HCT116 (cell line): ENCODE measurements at regions not wholly inside any gene's neighbourhood (a gene's known extent, or its start where the extent isn't known, plus 50 kb on each side); places are given as distances from the start of the nearest gene placed in this dataset.

ENCODE experiments used
- ATAC-seq: fragments of 200-7000 bp; cut with Tn5 transposase; 2 replicates; pipeline ENCODE4 v1.9.1; 2020; ENCODE audit warnings: mild to moderate bottlenecking, moderate library complexity
- BruUV-seq: library from RNA; stranded (reverse); fragments of 400-500 nt; replicated peaks from 2 replicates; lab custom pipeline; 2021; lab: Mats Ljungman, UMichigan
- CTCF ChIA-PET: fragments of 300-600 bp; sonication (Branson Sonifier 250); formaldehyde crosslinking; loops from one replicate; lab custom pipeline; 2021; ENCODE audit warnings: antibody characterized with exemption; lab: Charles Lee
- POLR2A ChIA-PET: fragments of 300-600, 350-600 bp; sonication (Branson Sonifier 250); formaldehyde crosslinking; loops from one replicate; lab custom pipeline; 2021; ENCODE audit warnings: antibody characterized with exemption; lab: Charles Lee
- RAD21 ChIA-PET, 2 experiments: fragments of 300-600 bp; sonication (Branson Sonifier 250); formaldehyde crosslinking; loops; one replicate each; lab custom pipeline; 2023; ENCODE audit warnings: low total read pairs in 2 of 2; ENCODE audit not compliant: uncharacterized antibody in 2 of 2, unreplicated experiment in 2 of 2, low non-redundant PET in 1 of 2; lab: Charles Lee
- DNase-seq: peaks from one replicate; pipeline ENCODE4 v3.0.0-alpha.2; 2010; ENCODE audit warnings: low read depth, low spot score
- H2AFZ ChIP-seq: fragments of 200-600 bp; shearing (Covaris generic), sonication (generic); 2 replicates; pipeline ENCODE4 v1.6.1; 2017; ENCODE audit warnings: low read depth, mixed run types, mixed read lengths, antibody characterized with exemption, low read length; ENCODE audit not compliant: poor library complexity, severe bottlenecking
- H3K27ac ChIP-seq: 2 replicates; pipeline ENCODE4 v1.5.1; 2012; ENCODE audit warnings: low read depth, low read length
- H3K27me3 ChIP-seq: fragments of 200-600 bp; sonication (generic); 2 replicates; pipeline ENCODE4 v1.6.1; 2016; ENCODE audit warnings: mixed run types, low read length, mixed read lengths; ENCODE audit not compliant: insufficient read depth
- H3K36me3 ChIP-seq, 2 experiments: fragments of 200-500 bp in 1 of 2; fragments of 200-600 bp in 1 of 2; sonication (Bioruptor generic) in 1 of 2; sonication (generic) in 1 of 2; 2 replicates each; pipeline versions ENCODE4 v1.5.1 to v1.6.1; 2014 to 2016; ENCODE audit warnings: low read length in 2 of 2, inconsistent platforms in 1 of 2, mixed read lengths in 1 of 2, mixed run types in 1 of 2; ENCODE audit not compliant: insufficient read depth in 2 of 2, control insufficient read depth in 1 of 2
- H3K4me1 ChIP-seq, 2 experiments: fragments of 200-600 bp in 1 of 2; sonication (generic) in 1 of 2; 2 replicates each; pipeline versions ENCODE4 v1.5.1 to v1.6.1; 2012 to 2017; ENCODE audit warnings: low read length in 2 of 2, inconsistent platforms in 1 of 2, mild to moderate bottlenecking in 1 of 2, mixed read lengths in 1 of 2, mixed run types in 1 of 2, moderate library complexity in 1 of 2; ENCODE audit not compliant: insufficient read depth in 2 of 2, control insufficient read depth in 1 of 2
- H3K4me2 ChIP-seq: fragments of 200-600 bp; sonication (generic); 2 replicates; pipeline ENCODE4 v1.6.1; 2017; ENCODE audit warnings: mixed run types, low read length, mixed read lengths
- H3K4me3 ChIP-seq, 2 experiments: fragments of 200-600 bp in 1 of 2; sonication (generic) in 1 of 2; replicated peaks in 1 of 2; 2 replicates each; pipeline ENCODE4 v1.5.1; 2011 to 2016; ENCODE audit warnings: low read length in 2 of 2, control low read depth in 1 of 2, low read depth in 1 of 2, mild to moderate bottlenecking in 1 of 2, mixed read lengths in 1 of 2, mixed run types in 1 of 2
- H3K79me2 ChIP-seq: fragments of 200-600 bp; sonication (generic); 2 replicates; pipeline ENCODE4 v1.6.1; 2017; ENCODE audit warnings: mild to moderate bottlenecking, mixed run types, low read length, moderate library complexity, mixed read lengths; ENCODE audit not compliant: insufficient read depth
- H3K9ac ChIP-seq: fragments of 200-600 bp; sonication (generic); 2 replicates; pipeline ENCODE4 v1.6.1; 2016; ENCODE audit warnings: low read length, mixed read lengths
- H3K9me2 ChIP-seq: fragments of 200-600 bp; sonication (generic), shearing (Covaris generic); 2 replicates; pipeline ENCODE4 v1.6.1; 2017; ENCODE audit warnings: mixed run types, mild to moderate bottlenecking, moderate library complexity; ENCODE audit not compliant: insufficient read depth
- H3K9me3 ChIP-seq, 2 experiments: fragments of 200-500 bp in 1 of 2; fragments of 200-600 bp in 1 of 2; sonication (Bioruptor generic) in 1 of 2; sonication (generic) in 1 of 2; 2 replicates each; pipeline ENCODE4 v1.6.1; 2014 to 2017; ENCODE audit warnings: low read length in 2 of 2, mixed read lengths in 2 of 2, inconsistent platforms in 1 of 2, low read depth in 1 of 2, mild to moderate bottlenecking in 1 of 2, mixed run types in 1 of 2, moderate library complexity in 1 of 2; ENCODE audit not compliant: control insufficient read depth in 1 of 2, insufficient read depth in 1 of 2
- H4K20me1 ChIP-seq: fragments of 200-600 bp; sonication (generic), shearing (Covaris generic); 2 replicates; pipeline ENCODE4 v1.6.1; 2017; ENCODE audit warnings: mixed run types, mild to moderate bottlenecking, moderate library complexity; ENCODE audit not compliant: insufficient read depth
- CBX3 ChIP-seq: IDR thresholded peaks from 2 replicates; pipeline ENCODE4 v1.6.1; 2012; ENCODE audit warnings: low read depth
- CEBPB ChIP-seq: IDR thresholded peaks from 2 replicates; pipeline ENCODE4 v1.6.1; 2012; ENCODE audit warnings: low read depth
- ELF1 ChIP-seq: IDR thresholded peaks from 2 replicates; pipeline ENCODE4 v1.6.1; 2012; ENCODE audit warnings: low read depth, borderline replicate concordance
- POLR2A ChIP-seq: IDR thresholded peaks from 2 replicates; pipeline ENCODE4 v1.7.0; 2011; ENCODE audit warnings: borderline replicate concordance; ENCODE audit not compliant: insufficient read depth, insufficient read length; ENCODE audit errors: extremely low read depth
- SP1 ChIP-seq: IDR thresholded peaks from 2 replicates; pipeline ENCODE4 v1.6.1; 2012; ENCODE audit warnings: low read depth
- TCF7L2 ChIP-seq: IDR thresholded peaks from 2 replicates; pipeline ENCODE4 v1.7.0; 2011; ENCODE audit warnings: borderline replicate concordance, inconsistent platforms; ENCODE audit not compliant: insufficient read depth, insufficient read length; ENCODE audit errors: extremely low read depth
- intact Hi-C: fragments of 100-400 bp; cut with micrococcal nuclease; formaldehyde crosslinking; loops from 2 replicates; pipeline ENCODE4 v1.10.0; 2022
- TF ChIP-seq, protein P1 (sequence below): IDR thresholded peaks from 2 replicates; pipeline ENCODE4 v1.6.1; 2011; ENCODE audit warnings: mild to moderate bottlenecking, low read length, moderate library complexity; ENCODE audit not compliant: insufficient replicate concordance; ENCODE audit errors: extremely low read depth
- TF ChIP-seq, protein P2 (sequence below), 3 experiments: fragments of 200-600 bp in 1 of 3; sonication (generic) in 1 of 3; IDR thresholded peaks in 2 of 3; conservative IDR thresholded peaks in 1 of 3; 2 replicates each; pipeline ENCODE4 v1.5.1; 2012 to 2017; ENCODE audit warnings: low read depth in 2 of 3, low read length in 2 of 3, antibody characterized with exemption in 1 of 3, borderline replicate concordance in 1 of 3, control low read depth in 1 of 3, mild to moderate bottlenecking in 1 of 3, mixed read lengths in 1 of 3, mixed run types in 1 of 3, moderate library complexity in 1 of 3; ENCODE audit not compliant: insufficient read depth in 1 of 3

- no peak for DNase-seq
- Histone ChIP-seq H2AFZ (no peak overlapping the region), H3K9ac (no peak overlapping the region), H3K4me1 (no peaks in the 10 kb centered on the region)
- CTCF ChIA-PET: interaction anchor here (1.2 kb wide), 1 partner anchor 14 kb away, joined by 5 read pairs; no protein-coding TSS in a partner anchor
- TF ChIP-seq, protein P1, sequence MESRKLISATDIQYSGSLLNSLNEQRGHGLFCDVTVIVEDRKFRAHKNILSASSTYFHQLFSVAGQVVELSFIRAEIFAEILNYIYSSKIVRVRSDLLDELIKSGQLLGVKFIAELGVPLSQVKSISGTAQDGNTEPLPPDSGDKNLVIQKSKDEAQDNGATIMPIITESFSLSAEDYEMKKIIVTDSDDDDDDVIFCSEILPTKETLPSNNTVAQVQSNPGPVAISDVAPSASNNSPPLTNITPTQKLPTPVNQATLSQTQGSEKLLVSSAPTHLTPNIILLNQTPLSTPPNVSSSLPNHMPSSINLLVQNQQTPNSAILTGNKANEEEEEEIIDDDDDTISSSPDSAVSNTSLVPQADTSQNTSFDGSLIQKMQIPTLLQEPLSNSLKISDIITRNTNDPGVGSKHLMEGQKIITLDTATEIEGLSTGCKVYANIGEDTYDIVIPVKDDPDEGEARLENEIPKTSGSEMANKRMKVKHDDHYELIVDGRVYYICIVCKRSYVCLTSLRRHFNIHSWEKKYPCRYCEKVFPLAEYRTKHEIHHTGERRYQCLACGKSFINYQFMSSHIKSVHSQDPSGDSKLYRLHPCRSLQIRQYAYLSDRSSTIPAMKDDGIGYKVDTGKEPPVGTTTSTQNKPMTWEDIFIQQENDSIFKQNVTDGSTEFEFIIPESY: no peak
- TF ChIP-seq, all 23 proteins: peak for 0
- ATAC-seq: no peak
- no peaks in the 10 kb centered on the region for H3K9me2 ChIP-seq
- ChIA-PET POLR2A (no interaction called here), RAD21 (no interaction called here)
- H3K36me3 ChIP-seq: no peaks in the 10 kb centered on the region
- H3K79me2 ChIP-seq: no peaks in the 10 kb centered on the region
- no peak overlapping the region for H3K4me2 ChIP-seq
- no peaks in the 10 kb centered on the region for H3K9me3 ChIP-seq
- no TSS peak for BruUV-seq
- peaks cover 34% of the 10 kb centered on the region for H3K27me3 ChIP-seq
- no peak overlapping the region for H3K4me3 ChIP-seq
- H4K20me1 ChIP-seq: no peaks in the 10 kb centered on the region
- intact Hi-C loops: no loop called here
- H3K27ac ChIP-seq: no peak overlapping the region
Observed at GRCh38 chr1:112284796-112285195, 111.2 kb upstream of the CTTNBP2NL start.

GRCh38 chr1:112285316-112285715 lies 110.7 kb upstream of the CTTNBP2NL start:
- H3K27ac ChIP-seq: no peak overlapping the region
- no peaks in the 10 kb centered on the region for H3K9me3 ChIP-seq
- peaks cover 34% of the 10 kb centered on the region for H3K27me3 ChIP-seq
- no peak overlapping the region for H3K4me3 ChIP-seq
- ChIA-PET CTCF (interaction anchor here (4.9 kb wide), 1 partner anchor 13 kb away, joined by 21 read pairs; no protein-coding TSS in a partner anchor), POLR2A (no interaction called here), RAD21 (no interaction called here)
- no peaks in the 10 kb centered on the region for H3K9me2 ChIP-seq
- no peak overlapping the region for H2AFZ ChIP-seq
- no peak overlapping the region for H3K4me2 ChIP-seq
- TF ChIP-seq CBX3 (no peak), CEBPB (no peak), ELF1 (no peak), TCF7L2 (no peak), POLR2A (no peak), SP1 (no peak)
- TF ChIP-seq, protein P2, sequence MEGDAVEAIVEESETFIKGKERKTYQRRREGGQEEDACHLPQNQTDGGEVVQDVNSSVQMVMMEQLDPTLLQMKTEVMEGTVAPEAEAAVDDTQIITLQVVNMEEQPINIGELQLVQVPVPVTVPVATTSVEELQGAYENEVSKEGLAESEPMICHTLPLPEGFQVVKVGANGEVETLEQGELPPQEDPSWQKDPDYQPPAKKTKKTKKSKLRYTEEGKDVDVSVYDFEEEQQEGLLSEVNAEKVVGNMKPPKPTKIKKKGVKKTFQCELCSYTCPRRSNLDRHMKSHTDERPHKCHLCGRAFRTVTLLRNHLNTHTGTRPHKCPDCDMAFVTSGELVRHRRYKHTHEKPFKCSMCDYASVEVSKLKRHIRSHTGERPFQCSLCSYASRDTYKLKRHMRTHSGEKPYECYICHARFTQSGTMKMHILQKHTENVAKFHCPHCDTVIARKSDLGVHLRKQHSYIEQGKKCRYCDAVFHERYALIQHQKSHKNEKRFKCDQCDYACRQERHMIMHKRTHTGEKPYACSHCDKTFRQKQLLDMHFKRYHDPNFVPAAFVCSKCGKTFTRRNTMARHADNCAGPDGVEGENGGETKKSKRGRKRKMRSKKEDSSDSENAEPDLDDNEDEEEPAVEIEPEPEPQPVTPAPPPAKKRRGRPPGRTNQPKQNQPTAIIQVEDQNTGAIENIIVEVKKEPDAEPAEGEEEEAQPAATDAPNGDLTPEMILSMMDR (IDR thresholded peaks at IDR 0.05 in 2 of 3, conservative IDR thresholded peaks at IDR 0.05 in 1 of 3; ENCODE audit: borderline replicate concordance in 1 of 3, insufficient read depth in 1 of 3, low read depth in 2 of 3, low read length in 2 of 3): no peak
- no peaks in the 10 kb centered on the region for H3K79me2 ChIP-seq
- no peaks in the 10 kb centered on the region for H4K20me1 ChIP-seq
- ATAC-seq: no peak
- DNase-seq: no peak
- H3K9ac ChIP-seq: no peak overlapping the region
- BruUV-seq: no TSS peak
- H3K4me1 ChIP-seq: no peaks in the 10 kb centered on the region
- intact Hi-C loops: no loop called here
- H3K36me3 ChIP-seq: no peaks in the 10 kb centered on the region
